Esophagus muscularis mucosa (tissue), 4 donors: ENCODE measurements at regions not wholly inside any gene's neighbourhood (a gene's known extent, or its start where the extent isn't known, plus 50 kb on each side); places are given as distances from the start of the nearest gene placed in this dataset.

Source experiments
- DNase-seq: peaks from one replicate; pipeline ENCODE4 v3.0.0-alpha.2; 2017; ENCODE audit errors: extremely low spot score
- H3K27ac ChIP-seq, 4 donors: fragments of 200-600 bp; sonication (generic); replicated peaks in 1 of 4; 1 replicate in 3 of 4; 2 replicates in 1 of 4; pipeline ENCODE4 v1.5.1; 2016 to 2019; ENCODE audit warnings: mild to moderate bottlenecking in 1 of 4
- H3K27me3 ChIP-seq, 4 donors: fragments of 200-600 bp; sonication (generic); one replicate each; pipeline versions ENCODE4 v1.5.1 to v1.6.0; 2016 to 2019
- H3K36me3 ChIP-seq, 4 donors: fragments of 200-600 bp; sonication (generic); one replicate each; pipeline ENCODE4 v1.5.1; 2016 to 2019
- H3K4me1 ChIP-seq, 4 donors: fragments of 200-600 bp; sonication (generic); one replicate each; pipeline ENCODE4 v1.5.1; 2016 to 2019
- H3K4me3 ChIP-seq, 4 donors: fragments of 200-600 bp; sonication (generic); 1 replicate in 2 of 4; 2 replicates in 2 of 4; pipeline ENCODE4 v1.5.1; 2016 to 2019; ENCODE audit warnings: mild to moderate bottlenecking in 4 of 4, moderate library complexity in 1 of 4
- H3K9me3 ChIP-seq, 4 donors: fragments of 200-600 bp; sonication (generic); 1 replicate in 3 of 4; 2 replicates in 1 of 4; pipeline ENCODE4 v1.5.1; 2016 to 2019
- EP300 ChIP-seq: sonication (generic); formaldehyde crosslinking; IDR thresholded peaks from one replicate; pipeline ENCODE4 v1.6.1; 2017; ENCODE audit warnings: antibody characterized with exemption
- POLR2A ChIP-seq: fragments of 450-650 bp; IDR thresholded peaks from one replicate; pipeline ENCODE4 v1.6.1; 2017; ENCODE audit warnings: antibody characterized with exemption, moderate library complexity, mild to moderate bottlenecking, low read depth
- POLR2AphosphoS5 ChIP-seq, 2 donors: sonication (generic); formaldehyde crosslinking; IDR thresholded peaks; one replicate each; pipeline ENCODE4 v1.6.1; 2017; ENCODE audit warnings: antibody characterized with exemption in 2 of 2
- WGBS: methylation state at CpG from one replicate; pipeline ENCODE4 v1.1.5; 2018; 5-methylcytosine and 5-hydroxymethylcytosine counted together
- intact Hi-C: fragments of 100-400 bp; cut with DNase I; formaldehyde crosslinking; loops from one replicate; pipeline ENCODE4 v1.15.1; 2023
- TF ChIP-seq, protein P1 (sequence below), 3 experiments: fragments of 200-600 bp in 2 of 3; fragments of 450-650 bp in 1 of 3; sonication (generic) in 2 of 3; IDR thresholded peaks; one replicate each; pipeline ENCODE4 v1.5.1; 2017 to 2019; ENCODE audit warnings: antibody characterized with exemption in 3 of 3, mild to moderate bottlenecking in 2 of 3, moderate library complexity in 1 of 3

DNA sequence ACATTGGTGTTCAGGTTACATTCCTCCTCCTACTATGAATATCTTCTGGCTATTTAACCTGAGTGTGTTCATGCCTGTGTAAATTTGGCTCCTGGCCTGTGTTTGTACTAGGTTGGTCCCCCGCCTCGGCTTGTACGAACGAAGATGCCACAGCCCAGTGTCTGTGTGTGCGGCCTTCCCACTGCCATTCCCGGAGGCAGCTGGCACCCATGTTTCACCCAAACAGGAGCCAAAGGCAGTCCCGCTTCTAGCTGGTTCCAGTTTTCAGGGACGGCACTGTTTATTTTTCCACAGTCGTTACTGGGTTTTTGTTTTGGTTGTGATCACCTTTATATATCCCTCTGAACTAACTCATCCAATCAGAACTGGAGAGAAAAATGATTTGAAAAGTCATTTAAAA lies 102.5 kb upstream of the ZNF536 start:
- Histone ChIP-seq H3K9me3 (peaks cover 0 to 16% (median 12%) of the 10 kb centered on the region in 4 donors), H3K4me1 (no peaks in the 10 kb centered on the region), H3K27ac (no peak overlapping the region), H3K27me3 (peaks cover 0 to 59% (median 0%) of the 10 kb centered on the region in 4 donors), H3K36me3 (no peaks in the 10 kb centered on the region), H3K4me3 (no peak overlapping the region)
- DNase-seq, result no peak
- TF ChIP-seq POLR2A, result no peak
- WGBS, result 72% methylated on average over 9 of the region's 9 CpGs
- intact Hi-C loops, result no loop called here

DNA sequence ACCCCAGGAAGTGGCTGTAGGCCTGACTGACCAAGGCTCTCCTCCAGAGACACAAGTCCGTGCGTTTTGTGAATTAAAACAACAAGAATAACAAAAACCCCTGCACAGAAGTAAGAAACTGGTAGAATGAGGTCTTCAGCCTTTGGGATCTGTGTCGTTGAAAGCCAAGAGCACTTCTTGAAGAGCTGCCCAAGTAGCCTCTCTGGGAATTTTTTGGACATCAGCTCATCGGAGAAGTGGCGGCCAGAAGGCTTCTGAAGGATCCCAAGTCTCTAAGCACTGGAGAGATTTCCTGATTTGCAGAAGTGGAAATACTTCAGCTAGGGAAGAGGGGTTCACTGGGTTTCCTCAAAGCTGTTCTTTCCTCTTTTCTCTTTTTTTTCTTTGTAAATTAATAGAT lies 100.4 kb upstream of the ZNF536 start:
- intact Hi-C loops, result no loop called here
- WGBS, result 82% methylated on average over 5 of the region's 5 CpGs
- no peaks in the 10 kb centered on the region for H3K36me3 ChIP-seq
- DNase-seq, result no peak
- H3K4me1 ChIP-seq, result no peaks in the 10 kb centered on the region
- H3K27ac ChIP-seq, result no peak overlapping the region
- no peak overlapping the region for H3K4me3 ChIP-seq
- H3K9me3 ChIP-seq, result peaks cover 0 to 16% (median 12%) of the 10 kb centered on the region in 4 donors
- TF ChIP-seq, protein P1, sequence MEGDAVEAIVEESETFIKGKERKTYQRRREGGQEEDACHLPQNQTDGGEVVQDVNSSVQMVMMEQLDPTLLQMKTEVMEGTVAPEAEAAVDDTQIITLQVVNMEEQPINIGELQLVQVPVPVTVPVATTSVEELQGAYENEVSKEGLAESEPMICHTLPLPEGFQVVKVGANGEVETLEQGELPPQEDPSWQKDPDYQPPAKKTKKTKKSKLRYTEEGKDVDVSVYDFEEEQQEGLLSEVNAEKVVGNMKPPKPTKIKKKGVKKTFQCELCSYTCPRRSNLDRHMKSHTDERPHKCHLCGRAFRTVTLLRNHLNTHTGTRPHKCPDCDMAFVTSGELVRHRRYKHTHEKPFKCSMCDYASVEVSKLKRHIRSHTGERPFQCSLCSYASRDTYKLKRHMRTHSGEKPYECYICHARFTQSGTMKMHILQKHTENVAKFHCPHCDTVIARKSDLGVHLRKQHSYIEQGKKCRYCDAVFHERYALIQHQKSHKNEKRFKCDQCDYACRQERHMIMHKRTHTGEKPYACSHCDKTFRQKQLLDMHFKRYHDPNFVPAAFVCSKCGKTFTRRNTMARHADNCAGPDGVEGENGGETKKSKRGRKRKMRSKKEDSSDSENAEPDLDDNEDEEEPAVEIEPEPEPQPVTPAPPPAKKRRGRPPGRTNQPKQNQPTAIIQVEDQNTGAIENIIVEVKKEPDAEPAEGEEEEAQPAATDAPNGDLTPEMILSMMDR (IDR thresholded peaks at IDR 0.05), result no peak
- TF ChIP-seq POLR2AphosphoS5 (IDR thresholded peaks at IDR 0.05) (no peak), EP300 (no peak), POLR2A (no peak)
- H3K27me3 ChIP-seq, result peaks cover 0 to 38% (median 0%) of the 10 kb centered on the region in 4 donors

DNA sequence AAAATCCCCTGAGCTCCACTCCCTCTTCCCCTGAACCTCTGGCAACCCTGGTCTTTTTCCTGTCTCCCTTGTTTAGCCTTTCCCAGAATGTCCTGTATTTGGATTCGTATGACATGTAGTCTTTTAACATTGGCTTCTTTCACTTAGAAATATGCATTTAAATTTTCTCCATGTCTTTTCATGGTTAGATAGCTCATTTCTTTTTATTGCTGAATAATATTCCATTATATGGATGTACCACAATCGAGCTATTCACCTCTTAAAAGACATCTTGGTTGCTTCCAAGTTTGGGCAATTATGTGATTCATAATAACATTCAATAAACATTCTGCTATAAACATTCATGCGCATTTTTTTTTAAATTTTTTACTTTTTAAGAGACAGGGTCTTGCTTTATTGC lies 99.6 kb upstream of the ZNF536 start:
- DNase-seq, result no peak
- Histone ChIP-seq H3K27ac (no peak overlapping the region), H3K9me3 (peaks cover 0 to 16% (median 12%) of the 10 kb centered on the region in 4 donors), H3K36me3 (no peaks in the 10 kb centered on the region), H3K4me1 (no peaks in the 10 kb centered on the region), H3K27me3 (peaks cover 0 to 32% (median 0%) of the 10 kb centered on the region in 4 donors), H3K4me3 (no peak overlapping the region)
- TF ChIP-seq POLR2A (no peak), EP300 (no peak), POLR2AphosphoS5 (IDR thresholded peaks at IDR 0.05) (no peak)
- TF ChIP-seq, protein P1 (IDR thresholded peaks at IDR 0.05), result no peak
- WGBS, result 83% methylated on average over 3 of the region's 3 CpGs
- intact Hi-C loops, result no loop called here

DNA sequence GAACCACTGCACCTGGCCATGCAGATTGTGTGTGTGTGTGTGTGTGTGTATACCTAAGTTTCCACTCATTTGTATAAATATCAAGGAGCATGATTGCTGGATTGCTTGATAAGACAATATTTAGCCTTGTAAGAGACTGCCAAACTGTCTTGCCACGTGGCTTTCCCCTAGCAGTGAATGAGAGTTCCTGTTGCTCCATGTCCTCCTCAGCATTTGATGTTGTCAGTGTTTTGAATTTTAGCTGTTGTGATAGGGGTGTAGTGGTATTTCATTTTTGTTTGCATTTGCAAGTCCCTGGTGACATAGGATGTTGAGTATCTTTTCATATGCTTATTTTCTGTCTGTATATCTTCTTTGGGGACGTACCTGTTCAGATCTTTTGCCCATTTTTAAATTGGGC lies 99.0 kb upstream of the ZNF536 start:
- intact Hi-C loops, result no loop called here
- H3K36me3 ChIP-seq, result no peaks in the 10 kb centered on the region
- H3K4me3 ChIP-seq, result no peak overlapping the region
- TF ChIP-seq, protein P1 (IDR thresholded peaks at IDR 0.05), result no peak
- no peak for TF ChIP-seq POLR2A
- no peak for TF ChIP-seq EP300
- TF ChIP-seq POLR2AphosphoS5 (IDR thresholded peaks at IDR 0.05), result no peak
- 64% methylated on average over 2 of the region's 2 CpGs for WGBS
- peaks cover 0 to 16% (median 12%) of the 10 kb centered on the region in 4 donors for H3K9me3 ChIP-seq
- peaks cover 0 to 28% (median 0%) of the 10 kb centered on the region in 4 donors for H3K27me3 ChIP-seq
- no peaks in the 10 kb centered on the region for H3K4me1 ChIP-seq
- H3K27ac ChIP-seq, result no peak overlapping the region
- DNase-seq, result no peak

DNA sequence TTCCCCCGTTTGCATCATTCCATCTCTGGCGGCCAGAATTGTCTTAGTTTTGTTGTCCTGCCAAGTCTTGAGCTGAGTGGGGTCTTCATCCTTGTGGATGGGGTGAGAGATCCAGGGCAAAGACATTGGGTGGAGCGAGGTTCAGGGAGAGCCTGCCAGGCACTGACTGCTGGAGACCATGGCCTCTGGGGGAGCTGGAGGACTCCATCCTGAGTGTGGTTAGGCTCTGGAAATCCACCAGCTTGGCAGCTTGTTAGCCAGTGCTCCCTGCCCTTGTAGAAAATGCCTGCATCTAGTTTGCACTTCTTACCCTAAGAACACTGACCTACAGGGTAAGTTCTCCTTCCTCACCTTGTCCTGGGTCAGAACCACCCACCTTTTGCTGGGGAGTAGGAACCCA lies 97.2 kb upstream of the ZNF536 start:
- Histone ChIP-seq H3K27ac (no peak overlapping the region), H3K4me1 (no peaks in the 10 kb centered on the region), H3K9me3 (peaks cover 0 to 16% (median 12%) of the 10 kb centered on the region in 4 donors), H3K4me3 (no peak overlapping the region), H3K36me3 (no peaks in the 10 kb centered on the region), H3K27me3 (peaks cover 0 to 26% (median 0%) of the 10 kb centered on the region in 4 donors)
- 79% methylated on average over 3 of the region's 3 CpGs for WGBS
- TF ChIP-seq EP300 (no peak), POLR2AphosphoS5 (IDR thresholded peaks at IDR 0.05) (no peak), POLR2A (no peak)
- TF ChIP-seq, protein P1 (IDR thresholded peaks at IDR 0.05), result no peak
- no peak for DNase-seq
- intact Hi-C loops, result no loop called here
